GM13977 (cell line): ENCODE measurements at regions not wholly inside any gene's neighbourhood (a gene's known extent, or its start where the extent isn't known, plus 50 kb on each side); places are given as distances from the start of the nearest gene placed in this dataset.

Source experiments
- DNase-seq: peaks from one replicate; pipeline ENCODE4 v3.0.0; 2012; ENCODE audit warnings: low spot score
- in situ Hi-C: fragments of 300-500 bp; cut with MboI; formaldehyde crosslinking; loops from one replicate; pipeline ENCODE4 v1.12.0; 2022; ENCODE audit warnings: low sequenced_read_pairs, low pct_unique_long_range_greater_than_20kb, mixed read lengths, inconsistent platforms; ENCODE audit not compliant: unreplicated experiment
- TF ChIP-seq, protein P1 (sequence below): IDR thresholded peaks from 2 replicates; pipeline ENCODE4 v1.5.1; 2012; ENCODE audit warnings: mild to moderate bottlenecking, control low read depth; ENCODE audit not compliant: insufficient read depth; ENCODE audit errors: extremely low read depth, missing control alignments

- TF ChIP-seq, protein P1, sequence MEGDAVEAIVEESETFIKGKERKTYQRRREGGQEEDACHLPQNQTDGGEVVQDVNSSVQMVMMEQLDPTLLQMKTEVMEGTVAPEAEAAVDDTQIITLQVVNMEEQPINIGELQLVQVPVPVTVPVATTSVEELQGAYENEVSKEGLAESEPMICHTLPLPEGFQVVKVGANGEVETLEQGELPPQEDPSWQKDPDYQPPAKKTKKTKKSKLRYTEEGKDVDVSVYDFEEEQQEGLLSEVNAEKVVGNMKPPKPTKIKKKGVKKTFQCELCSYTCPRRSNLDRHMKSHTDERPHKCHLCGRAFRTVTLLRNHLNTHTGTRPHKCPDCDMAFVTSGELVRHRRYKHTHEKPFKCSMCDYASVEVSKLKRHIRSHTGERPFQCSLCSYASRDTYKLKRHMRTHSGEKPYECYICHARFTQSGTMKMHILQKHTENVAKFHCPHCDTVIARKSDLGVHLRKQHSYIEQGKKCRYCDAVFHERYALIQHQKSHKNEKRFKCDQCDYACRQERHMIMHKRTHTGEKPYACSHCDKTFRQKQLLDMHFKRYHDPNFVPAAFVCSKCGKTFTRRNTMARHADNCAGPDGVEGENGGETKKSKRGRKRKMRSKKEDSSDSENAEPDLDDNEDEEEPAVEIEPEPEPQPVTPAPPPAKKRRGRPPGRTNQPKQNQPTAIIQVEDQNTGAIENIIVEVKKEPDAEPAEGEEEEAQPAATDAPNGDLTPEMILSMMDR: no peak
- in situ Hi-C loops: no loop called here
- no peak for DNase-seq
Observed at GRCh38 chr5:81893961-81894360, 77.9 kb upstream of the ATG10 start.

GRCh38 chr5:81884871-81885270, 87.0 kb upstream of the ATG10 start:
- DNase-seq: no peak
- TF ChIP-seq, protein P1: no peak
- in situ Hi-C loops: no loop called here

GRCh38 chr5:81883371-81883770, 88.5 kb upstream of the ATG10 start:
- in situ Hi-C loops: no loop called here
- TF ChIP-seq, protein P1: no peak
- no peak for DNase-seq

- no peak for DNase-seq
- in situ Hi-C loops: no loop called here
- TF ChIP-seq, protein P1: no peak
Observed at GRCh38 chr5:81881595-81881994, 90.2 kb upstream of the ATG10 start.

- DNase-seq: no peak
- in situ Hi-C loops: no loop called here
Observed at GRCh38 chr5:81879936-81880335, 91.9 kb upstream of the ATG10 start.

DNA sequence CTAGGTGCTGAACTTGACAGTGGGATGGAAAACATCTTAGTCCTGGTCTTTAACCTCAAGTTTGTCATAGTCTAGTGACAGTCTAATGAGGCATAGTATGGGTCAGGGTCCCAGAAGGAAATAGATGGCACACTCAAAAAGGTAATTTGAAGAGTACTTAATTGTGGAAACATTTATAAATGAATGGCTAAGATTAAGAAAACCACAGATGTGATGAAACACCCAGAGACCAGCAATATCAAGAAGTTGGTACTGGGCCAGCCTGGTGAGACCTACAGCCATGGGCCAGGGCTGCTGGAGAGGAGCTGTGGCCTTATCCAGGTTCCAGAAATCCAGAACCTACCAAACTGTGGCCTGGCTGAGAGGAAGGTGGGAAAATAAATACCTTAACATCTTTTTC, 93.5 kb upstream of the ATG10 start:
- no peak for DNase-seq
- TF ChIP-seq, protein P1: no peak
- in situ Hi-C loops: no loop called here

More at GRCh38 chr5:81879936-81880335, 91.9 kb upstream of the ATG10 start:
- TF ChIP-seq, protein P1: no peak

DNA sequence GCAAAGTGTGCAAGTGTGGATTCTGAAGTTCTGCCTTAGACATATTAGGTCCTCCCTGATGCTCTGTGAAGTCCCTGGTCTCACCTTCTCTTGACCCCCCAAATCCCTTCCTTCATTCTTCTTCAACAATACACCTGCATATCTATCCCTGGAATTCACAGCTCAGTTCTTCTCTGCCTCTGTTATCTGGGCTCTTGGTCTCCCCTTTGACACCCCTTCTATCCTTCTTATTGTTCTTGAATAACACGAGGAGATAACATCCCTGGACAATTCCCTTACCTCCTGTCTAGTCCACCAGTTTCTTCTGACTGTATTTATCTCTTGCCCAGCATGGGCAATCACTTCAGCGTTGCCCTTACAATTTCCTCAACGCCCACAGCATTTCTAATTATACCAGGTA, 104.8 kb upstream of the ATG10 start:
- no peak for DNase-seq
- TF ChIP-seq, protein P1: no peak
- in situ Hi-C loops: no loop called here
